WTC11 (cell line): ENCODE measurements at regions not wholly inside any gene's neighbourhood (a gene's known extent, or its start where the extent isn't known, plus 50 kb on each side); places are given as distances from the start of the nearest gene placed in this dataset.

ENCODE experiments used
- E2F4 ChIP-seq: sonication (generic); formaldehyde crosslinking; IDR thresholded peaks from 2 replicates; pipeline ENCODE4 v1.8.1; 2022; ENCODE audit warnings: low read depth, mild to moderate bottlenecking, moderate library complexity, missing genetic modification reagents, borderline replicate concordance
- ETV6 ChIP-seq: sonication (generic); formaldehyde crosslinking; IDR thresholded peaks from 2 replicates; pipeline ENCODE4 v1.8.1; 2022; ENCODE audit warnings: mild to moderate bottlenecking, missing genetic modification reagents
- FOXJ3 ChIP-seq: sonication (generic); formaldehyde crosslinking; IDR thresholded peaks from 2 replicates; pipeline ENCODE4 v1.9.0; 2021; ENCODE audit warnings: missing genetic modification reagents, mild to moderate bottlenecking, borderline replicate concordance
- IRF1 ChIP-seq: sonication (generic); formaldehyde crosslinking; IDR thresholded peaks from 2 replicates; pipeline ENCODE4 v1.8.0; 2023; ENCODE audit warnings: missing genetic modification reagents
- JUN ChIP-seq: sonication (generic); formaldehyde crosslinking; IDR thresholded peaks from 2 replicates; pipeline ENCODE4 v1.8.0; 2023; ENCODE audit warnings: mild to moderate bottlenecking, missing genetic modification reagents
- PREB ChIP-seq: sonication (generic); formaldehyde crosslinking; IDR thresholded peaks from 2 replicates; pipeline ENCODE4 v1.8.1; 2022; ENCODE audit warnings: mild to moderate bottlenecking, missing genetic modification reagents, moderate library complexity, borderline replicate concordance
- USF1 ChIP-seq: sonication (generic); formaldehyde crosslinking; IDR thresholded peaks from 2 replicates; pipeline ENCODE4 v1.8.0; 2022; ENCODE audit warnings: mild to moderate bottlenecking, missing genetic modification reagents
- ZNF423 ChIP-seq: fragments of 250-450 bp; sonication (Bioruptor Pico); IDR thresholded peaks from 2 replicates; pipeline ENCODE4 v2.1.2; 2022; ENCODE audit warnings: mild to moderate bottlenecking, moderate library complexity
- TF ChIP-seq, protein P1 (sequence below): fragments of 200-600 bp; IDR thresholded peaks from 2 replicates; pipeline ENCODE4 v1.8.0; 2022; ENCODE audit warnings: antibody characterized with exemption

DNA sequence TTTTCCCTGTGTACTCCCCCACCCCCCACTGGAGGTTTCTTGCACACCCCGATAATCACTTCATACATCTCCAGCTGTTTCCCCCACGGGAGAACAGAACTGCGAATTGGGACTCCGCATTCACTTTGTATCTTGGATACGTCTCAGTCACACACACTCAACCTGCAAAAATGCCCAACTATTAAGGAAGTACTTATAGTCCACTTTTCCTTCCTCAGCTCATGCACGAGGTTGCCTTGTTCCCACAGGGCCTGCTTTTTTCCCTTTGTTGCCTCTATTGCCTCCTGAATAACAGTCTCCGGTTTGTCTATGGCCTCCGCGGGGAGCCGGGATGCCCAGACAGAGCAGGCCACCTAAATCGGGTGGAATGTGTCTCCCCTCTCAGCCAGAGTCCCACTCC is 282.3 kb downstream of the PYDC2 start:
- TF ChIP-seq, protein P1, sequence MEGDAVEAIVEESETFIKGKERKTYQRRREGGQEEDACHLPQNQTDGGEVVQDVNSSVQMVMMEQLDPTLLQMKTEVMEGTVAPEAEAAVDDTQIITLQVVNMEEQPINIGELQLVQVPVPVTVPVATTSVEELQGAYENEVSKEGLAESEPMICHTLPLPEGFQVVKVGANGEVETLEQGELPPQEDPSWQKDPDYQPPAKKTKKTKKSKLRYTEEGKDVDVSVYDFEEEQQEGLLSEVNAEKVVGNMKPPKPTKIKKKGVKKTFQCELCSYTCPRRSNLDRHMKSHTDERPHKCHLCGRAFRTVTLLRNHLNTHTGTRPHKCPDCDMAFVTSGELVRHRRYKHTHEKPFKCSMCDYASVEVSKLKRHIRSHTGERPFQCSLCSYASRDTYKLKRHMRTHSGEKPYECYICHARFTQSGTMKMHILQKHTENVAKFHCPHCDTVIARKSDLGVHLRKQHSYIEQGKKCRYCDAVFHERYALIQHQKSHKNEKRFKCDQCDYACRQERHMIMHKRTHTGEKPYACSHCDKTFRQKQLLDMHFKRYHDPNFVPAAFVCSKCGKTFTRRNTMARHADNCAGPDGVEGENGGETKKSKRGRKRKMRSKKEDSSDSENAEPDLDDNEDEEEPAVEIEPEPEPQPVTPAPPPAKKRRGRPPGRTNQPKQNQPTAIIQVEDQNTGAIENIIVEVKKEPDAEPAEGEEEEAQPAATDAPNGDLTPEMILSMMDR, result no peak
- no peak for TF ChIP-seq USF1
- no peak for TF ChIP-seq ETV6 (CRISPR knock-in tag)
- no peak for TF ChIP-seq FOXJ3 (CRISPR knock-in tag)
- no peak for TF ChIP-seq PREB (CRISPR knock-in tag)
- no peak for TF ChIP-seq E2F4 (CRISPR knock-in tag)
- no peak for TF ChIP-seq IRF1
- no peak for TF ChIP-seq JUN (CRISPR knock-in tag)
- no peak for TF ChIP-seq ZNF423
